IMR-90 (cell line): ENCODE measurements at regions not wholly inside any gene's neighbourhood (a gene's known extent, or its start where the extent isn't known, plus 50 kb on each side); places are given as distances from the start of the nearest gene placed in this dataset.

Experiments
- ATAC-seq: fragments of 200-7000 bp; cut with Tn5 transposase; 2 replicates; pipeline ENCODE4 v1.9.1; 2020; ENCODE audit warnings: low read depth, mild to moderate bottlenecking, moderate library complexity
- BruUV-seq: library from RNA; stranded (reverse); fragments of 400-500 nt; replicated peaks from 2 replicates; lab custom pipeline; 2021; lab: Mats Ljungman, UMichigan
- CTCF ChIA-PET: fragments of 300-600 bp; formaldehyde crosslinking; extraction: SDS; loops from one replicate; lab custom pipeline; 2021; ENCODE audit warnings: antibody characterized with exemption; lab: Yijun Ruan, JAX
- POLR2A ChIA-PET: fragments of 300-600 bp; sonication (Branson Sonifier 250); formaldehyde crosslinking; loops from one replicate; lab custom pipeline; 2022; ENCODE audit warnings: antibody characterized with exemption; ENCODE audit not compliant: unreplicated experiment; lab: Charles Lee
- DNase-seq: peaks from one replicate; pipeline ENCODE4 v3.0.0; 2013
- H2AFZ ChIP-seq: replicated peaks from 2 replicates; pipeline ENCODE3; 2013; ENCODE audit warnings: low read length, mild to moderate bottlenecking; ENCODE audit not compliant: poor library complexity
- H2AK5ac ChIP-seq: 2 replicates; pipeline ENCODE4 v1.6.1; 2013; ENCODE audit warnings: low read depth, low read length, inconsistent platforms
- H2AK9ac ChIP-seq: replicated peaks from 2 replicates; pipeline ENCODE3; 2013; ENCODE audit warnings: mild to moderate bottlenecking, low read depth, low read length, moderate library complexity; ENCODE audit not compliant: poor library complexity
- H2BK120ac ChIP-seq: 2 replicates; pipeline ENCODE4 v1.6.1; 2013; ENCODE audit warnings: low read depth, low read length, inconsistent platforms
- H2BK15ac ChIP-seq: 3 replicates; pipeline ENCODE4 v1.6.1; 2013; ENCODE audit warnings: low read depth, low read length, inconsistent platforms
- H2BK20ac ChIP-seq: 2 replicates; pipeline ENCODE4 v1.6.1; 2013; ENCODE audit warnings: low read depth, mild to moderate bottlenecking, inconsistent platforms, low read length, moderate library complexity
- H2BK5ac ChIP-seq: 2 replicates; pipeline ENCODE4 v1.6.1; 2013; ENCODE audit warnings: mild to moderate bottlenecking, low read depth, low read length, inconsistent platforms; ENCODE audit not compliant: poor library complexity, severe bottlenecking
- H3K14ac ChIP-seq: replicated peaks from 2 replicates; pipeline ENCODE4 v1.6.1; 2013; ENCODE audit warnings: low read depth, low read length, inconsistent platforms
- H3K18ac ChIP-seq: 2 replicates; pipeline ENCODE4 v1.6.1; 2013; ENCODE audit warnings: low read depth, low read length, control low read depth
- H3K23ac ChIP-seq: 2 replicates; pipeline ENCODE4 v1.6.1; 2013; ENCODE audit warnings: low read depth, low read length, inconsistent platforms
- H3K27ac ChIP-seq: 2 replicates; pipeline ENCODE4 v1.5.1; 2013; ENCODE audit warnings: mild to moderate bottlenecking, control low read depth, low read length; ENCODE audit not compliant: insufficient read depth
- H3K27me3 ChIP-seq: 2 replicates; pipeline ENCODE4 v1.6.1; 2013; ENCODE audit warnings: low read length; ENCODE audit not compliant: control insufficient read depth, insufficient read depth
- H3K36me3 ChIP-seq: 2 replicates; pipeline ENCODE4 v1.6.1; 2013; ENCODE audit warnings: low read length, mixed read lengths; ENCODE audit not compliant: control insufficient read depth, insufficient read depth
- H3K4ac ChIP-seq: 2 replicates; pipeline ENCODE4 v1.6.1; 2013; ENCODE audit warnings: low read depth, low read length, inconsistent platforms
- H3K4me1 ChIP-seq: 2 replicates; pipeline ENCODE4 v1.6.1; 2013; ENCODE audit warnings: low read length, mixed read lengths; ENCODE audit not compliant: control insufficient read depth, insufficient read depth
- H3K4me2 ChIP-seq: 2 replicates; pipeline ENCODE4 v1.6.1; 2013; ENCODE audit warnings: low read depth, mild to moderate bottlenecking, control low read depth, low read length, moderate library complexity
- H3K4me3 ChIP-seq: 2 replicates; pipeline ENCODE4 v1.5.1; 2013; ENCODE audit warnings: low read depth, mild to moderate bottlenecking, control low read depth, low read length, moderate library complexity; ENCODE audit not compliant: insufficient read depth
- H3K56ac ChIP-seq: 2 replicates; pipeline ENCODE4 v1.6.1; 2013; ENCODE audit warnings: low read length, inconsistent platforms; ENCODE audit not compliant: insufficient read depth; ENCODE audit errors: extremely low read depth
- H3K79me1 ChIP-seq, 2 experiments: 2 replicates each; pipeline ENCODE4 v1.6.1; 2013; ENCODE audit warnings: low read length in 2 of 2, inconsistent platforms in 1 of 2, low read depth in 1 of 2
- H3K9ac ChIP-seq: 2 replicates; pipeline ENCODE4 v1.6.1; 2013; ENCODE audit warnings: low read depth, low read length, control low read depth
- H3K9me1 ChIP-seq: 2 replicates; pipeline ENCODE4 v1.6.1; 2013; ENCODE audit warnings: low read length, inconsistent platforms; ENCODE audit not compliant: insufficient read depth
- H3K9me3 ChIP-seq: 2 replicates; pipeline ENCODE4 v1.6.1; 2013; ENCODE audit warnings: low read length; ENCODE audit not compliant: control insufficient read depth, insufficient read depth
- H4K20me1 ChIP-seq: 2 replicates; pipeline ENCODE4 v1.6.1; 2013; ENCODE audit warnings: low read length, inconsistent platforms; ENCODE audit not compliant: insufficient read depth
- H4K5ac ChIP-seq: 2 replicates; pipeline ENCODE4 v1.6.1; 2013; ENCODE audit warnings: mild to moderate bottlenecking, low read depth, low read length, control low read depth
- H4K8ac ChIP-seq, 2 experiments: 2 replicates each; pipeline ENCODE4 v1.6.1; 2013; ENCODE audit warnings: low read depth in 2 of 2, low read length in 2 of 2, control low read depth in 1 of 2, inconsistent platforms in 1 of 2
- H4K91ac ChIP-seq: 2 replicates; pipeline ENCODE4 v1.6.1; 2013; ENCODE audit warnings: low read depth, low read length, inconsistent platforms; ENCODE audit not compliant: insufficient read depth
- BHLHE40 ChIP-seq: fragments of 150-350 bp; IDR thresholded peaks from 2 replicates; pipeline ENCODE4 v1.6.1; 2016; ENCODE audit warnings: mild to moderate bottlenecking, low read depth, low read length
- CEBPB ChIP-seq: IDR thresholded peaks from 2 replicates; pipeline ENCODE4 v1.6.1; 2012; ENCODE audit warnings: low read depth, low read length, improper control_type of control experiment
- CHD1 ChIP-seq: IDR thresholded peaks from 2 replicates; pipeline ENCODE4 v1.6.1; 2012; ENCODE audit warnings: low read depth, low read length, improper control_type of control experiment
- CTCF ChIP-seq: conservative IDR thresholded peaks from 2 replicates; pipeline ENCODE4 v1.5.1; 2012; ENCODE audit warnings: mild to moderate bottlenecking, low read depth, low read length, improper control_type of control experiment
- FOS ChIP-seq: fragments of 150-350 bp; IDR thresholded peaks from 2 replicates; pipeline ENCODE4 v1.6.1; 2016; ENCODE audit warnings: low read depth, low read length
- MAFK ChIP-seq: IDR thresholded peaks from 2 replicates; pipeline ENCODE4 v1.6.1; 2012; ENCODE audit warnings: low read depth, low read length, improper control_type of control experiment
- MAZ ChIP-seq: IDR thresholded peaks from 2 replicates; pipeline ENCODE4 v1.6.1; 2012; ENCODE audit warnings: low read depth, mild to moderate bottlenecking, low read length, improper control_type of control experiment, moderate library complexity, borderline replicate concordance
- MXI1 ChIP-seq: IDR thresholded peaks from 2 replicates; pipeline ENCODE4 v1.6.1; 2012; ENCODE audit warnings: low read depth, mild to moderate bottlenecking, low read length, moderate library complexity, borderline replicate concordance
- NFE2L2 ChIP-seq: fragments of 150-350 bp; IDR thresholded peaks from 2 replicates; pipeline ENCODE4 v1.6.1; 2016; ENCODE audit warnings: low read depth, mild to moderate bottlenecking, low read length
- POLR2A ChIP-seq: IDR thresholded peaks from 2 replicates; pipeline ENCODE4 v1.6.1; 2012; ENCODE audit warnings: mild to moderate bottlenecking, low read depth, low read length
- RAD21 ChIP-seq: IDR thresholded peaks from 2 replicates; pipeline ENCODE4 v1.6.1; 2012; ENCODE audit warnings: low read length, improper control_type of control experiment
- RCOR1 ChIP-seq: IDR thresholded peaks from 2 replicates; pipeline ENCODE4 v1.6.1; 2012; ENCODE audit warnings: mild to moderate bottlenecking, low read length, improper control_type of control experiment; ENCODE audit not compliant: insufficient replicate concordance
- RFX5 ChIP-seq: IDR thresholded peaks from 2 replicates; pipeline ENCODE4 v1.8.0; 2012; ENCODE audit warnings: low read depth, mild to moderate bottlenecking, low read length, moderate library complexity
- SMC3 ChIP-seq: fragments of 150-350 bp; IDR thresholded peaks from 2 replicates; pipeline ENCODE4 v1.6.1; 2016; ENCODE audit warnings: low read depth, mild to moderate bottlenecking, antibody characterized with exemption, low read length, moderate library complexity
- USF2 ChIP-seq: fragments of 150-350 bp; IDR thresholded peaks from 2 replicates; pipeline ENCODE4 v1.6.1; 2017; ENCODE audit warnings: mild to moderate bottlenecking, antibody characterized with exemption, low read length, low read depth
- WGBS, 2 experiments: methylation state at CpG; one replicate each; pipeline versions ENCODE4 v1.1.5 to v1.1.7; 2013; ENCODE audit warnings: missing lambda C conversion rate in 2 of 2; ENCODE audit not compliant: insufficient read length in 1 of 2; ENCODE audit errors: extremely low coverage in 2 of 2; 5-methylcytosine and 5-hydroxymethylcytosine counted together
- dilution Hi-C: fragments of 300-500 bp; cut with HindIII; formaldehyde crosslinking; loops from one replicate; pipeline ENCODE4 v1.14.3; 2018; ENCODE audit warnings: low sequenced_read_pairs; ENCODE audit not compliant: unreplicated experiment
- in situ Hi-C: fragments of 300-500 bp; cut with MboI; formaldehyde crosslinking; loops from 3 replicates; pipeline ENCODE4 v1.14.3; 2019; ENCODE audit warnings: low sequenced_read_pairs, inconsistent platforms, mixed read lengths
- intact Hi-C: fragments of 100-400 bp; cut with micrococcal nuclease; formaldehyde crosslinking; loops from 2 replicates; pipeline ENCODE4 v1.10.0; 2022
- TF ChIP-seq, protein P1 (sequence below): fragments of 150-350 bp; IDR thresholded peaks from 2 replicates; pipeline ENCODE4 v1.6.1; 2016; ENCODE audit warnings: low read depth, mild to moderate bottlenecking, low read length, moderate library complexity, borderline replicate concordance

DNA sequence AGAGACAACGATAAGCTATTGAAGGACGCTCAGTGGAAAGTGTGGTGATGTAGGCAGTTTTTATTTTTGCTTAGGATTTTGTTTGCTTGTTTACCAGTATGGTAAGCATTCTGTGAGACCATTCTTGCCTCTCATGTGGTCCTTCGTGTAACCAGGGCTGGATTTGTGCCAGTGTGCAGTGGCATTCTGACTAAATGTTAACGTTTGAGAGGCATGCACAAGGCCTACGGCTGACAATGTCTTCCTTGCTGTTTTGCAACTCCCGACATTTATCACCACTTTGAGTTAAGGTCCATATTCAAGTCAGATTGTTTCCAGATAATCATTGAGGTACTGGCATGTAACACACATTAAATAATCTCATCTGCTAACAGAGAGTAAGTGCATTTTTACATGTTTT lies 102.3 kb upstream of the BCAT1 start:
- Histone ChIP-seq H2BK20ac (no peak overlapping the region), H2AK5ac (no peak overlapping the region), H3K4me3 (no peak overlapping the region), H3K9me1 (no peaks in the 10 kb centered on the region; the same call in 1 of the 2 replicates), H4K20me1 (no peaks in the 10 kb centered on the region), H3K56ac (no peak overlapping the region), H2AFZ (peak overlapping the region; percentile 56), H3K36me3 (no peaks in the 10 kb centered on the region), H2AK9ac (no peak overlapping the region), H4K5ac (no peak overlapping the region), H2BK5ac (no peak overlapping the region), H3K4me2 (no peak overlapping the region), H3K79me1 (no peaks in the 10 kb centered on the region), H3K9me3 (no peaks in the 10 kb centered on the region; the same call in 1 of the 2 replicates), H4K8ac (no peak overlapping the region), H3K4me1 (no peaks in the 10 kb centered on the region), H3K4ac (no peak overlapping the region), H3K14ac (no peak overlapping the region), H4K91ac (no peak overlapping the region), H3K27ac (no peak overlapping the region), H3K27me3 (no peaks in the 10 kb centered on the region; the same call in 1 of the 2 replicates), H3K18ac (no peak overlapping the region), H3K9ac (no peak overlapping the region), H2BK15ac (no peak overlapping the region), H3K23ac (no peak overlapping the region), H2BK120ac (no peak overlapping the region)
- DNase-seq (no peak), ATAC-seq (no peak)
- ChIA-PET CTCF (no interaction called here), POLR2A (no interaction called here)
- no CpG with 5 or more reads among the region's 6 CpGs for WGBS, 2 experiments
- TF ChIP-seq, protein P1, sequence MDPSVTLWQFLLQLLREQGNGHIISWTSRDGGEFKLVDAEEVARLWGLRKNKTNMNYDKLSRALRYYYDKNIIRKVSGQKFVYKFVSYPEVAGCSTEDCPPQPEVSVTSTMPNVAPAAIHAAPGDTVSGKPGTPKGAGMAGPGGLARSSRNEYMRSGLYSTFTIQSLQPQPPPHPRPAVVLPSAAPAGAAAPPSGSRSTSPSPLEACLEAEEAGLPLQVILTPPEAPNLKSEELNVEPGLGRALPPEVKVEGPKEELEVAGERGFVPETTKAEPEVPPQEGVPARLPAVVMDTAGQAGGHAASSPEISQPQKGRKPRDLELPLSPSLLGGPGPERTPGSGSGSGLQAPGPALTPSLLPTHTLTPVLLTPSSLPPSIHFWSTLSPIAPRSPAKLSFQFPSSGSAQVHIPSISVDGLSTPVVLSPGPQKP: no peak
- TF ChIP-seq MAFK: no peak
- no peak for TF ChIP-seq NFE2L2
- TF ChIP-seq FOS: no peak
- TF ChIP-seq POLR2A: no peak
- TF ChIP-seq RAD21: no peak
- no peak for TF ChIP-seq USF2
- TF ChIP-seq BHLHE40: no peak
- no peak for TF ChIP-seq CHD1
- no peak for TF ChIP-seq RCOR1
- TF ChIP-seq MAZ: no peak
- no peak for TF ChIP-seq CTCF
- TF ChIP-seq CEBPB: no peak
- TF ChIP-seq SMC3: no peak
- TF ChIP-seq MXI1: no peak
- TF ChIP-seq RFX5: no peak
- in situ Hi-C loops (no loop called here), dilution Hi-C loops (no loop called here), intact Hi-C loops (no loop called here)
- no TSS peak for BruUV-seq
